GM19397 (cell line): ENCODE measurements at regions not wholly inside any gene's neighbourhood (a gene's known extent, or its start where the extent isn't known, plus 50 kb on each side); places are given as distances from the start of the nearest gene placed in this dataset.
"Not testable (repeated sequence)": the region's sequence is repeated elsewhere in the genome, so short reads cannot be mapped to it uniquely, and the experiment has no call there.

ENCODE experiments used
- ATAC-seq: cut with Tn5 transposase; IDR thresholded peaks from one replicate; pipeline ENCODE4 v1.9.1; 2021; ENCODE audit warnings: mild to moderate bottlenecking, moderate library complexity; ENCODE audit not compliant: unreplicated experiment

- ATAC-seq, result no peak
Observed at GRCh38 chr6:55052846-55053245, 121.5 kb upstream of the HCRTR2 start.

- no peak for ATAC-seq
Observed at GRCh38 chr6:55058682-55059081, 115.6 kb upstream of the HCRTR2 start.

GRCh38 chr6:55064711-55065420, 109.4 kb upstream of the HCRTR2 start:
- ATAC-seq, result no peak

GRCh38 chr6:55069132-55069781, 105.1 kb upstream of the HCRTR2 start:
- ATAC-seq, result no peak

- ATAC-seq, result no peak
Observed at GRCh38 chr6:55082021-55082420, 92.3 kb upstream of the HCRTR2 start.

GRCh38 chr6:55088011-55088410, 86.3 kb upstream of the HCRTR2 start:
- ATAC-seq, result not testable (repeated sequence)

- no peak for ATAC-seq
Observed at GRCh38 chr6:55088902-55089301, 85.4 kb upstream of the HCRTR2 start.

GRCh38 chr6:55089325-55089724, 85.0 kb upstream of the HCRTR2 start:
- ATAC-seq, result no peak

- no peak for ATAC-seq
Observed at GRCh38 chr6:55100686-55101085, 73.6 kb upstream of the HCRTR2 start.

GRCh38 chr6:55101157-55101556, 73.2 kb upstream of the HCRTR2 start:
- ATAC-seq, result no peak

GRCh38 chr6:55108134-55109130, 65.9 kb upstream of the HCRTR2 start:
- no peak for ATAC-seq

- ATAC-seq, result no peak
Observed at GRCh38 chr6:55117267-55117666, 57.0 kb upstream of the HCRTR2 start.

GRCh38 chr6:55124241-55124640, 50.1 kb upstream of the HCRTR2 start:
- not testable (repeated sequence) for ATAC-seq
